ENCODE measurements at regions not wholly inside any gene's neighbourhood (a gene's known extent, or its start where the extent isn't known, plus 50 kb on each side); places are given as distances from the start of the nearest gene placed in this dataset.
"Not testable (repeated sequence)": the region's sequence is repeated elsewhere in the genome, so short reads cannot be mapped to it uniquely, and the experiment has no call there.

DNA sequence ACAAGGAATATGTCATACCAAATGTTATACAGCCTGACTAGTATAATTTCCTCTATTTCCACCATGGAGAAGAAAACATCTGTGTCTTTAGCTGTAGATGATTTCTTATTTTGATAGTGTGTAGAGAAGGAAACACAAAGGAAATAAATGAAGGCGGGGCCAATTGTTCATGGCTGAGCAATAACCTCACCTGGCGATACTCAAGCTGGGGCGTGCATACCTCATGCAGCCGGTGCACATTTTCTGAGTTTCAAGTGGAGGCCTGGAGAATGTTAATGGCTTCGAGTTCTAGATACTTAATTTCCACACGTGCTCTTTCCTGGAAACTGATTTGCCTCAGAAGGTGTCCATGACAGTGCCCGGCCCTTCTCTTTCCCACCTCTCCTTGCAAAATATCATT, 127.4 kb upstream of the TAF11L2 start:
- Histone ChIP-seq H3K9ac (ENCODE audit: low read length) (no peak overlapping the region), H3K9me3 (ENCODE audit: control insufficient read depth, low read length) (no peaks in the 10 kb centered on the region), H3K4me3 (ENCODE audit: low read length) (no peak overlapping the region), H3K36me3 (ENCODE audit: control insufficient read depth, insufficient read depth, low read length) (no peaks in the 10 kb centered on the region), H3K27me3 (ENCODE audit: control insufficient read depth, insufficient read depth, low read length) (no peaks in the 10 kb centered on the region), H3K4me1 (ENCODE audit: control insufficient read depth, insufficient read depth, low read length) (no peaks in the 10 kb centered on the region)

- no peaks in the 10 kb centered on the region for H3K4me1 ChIP-seq (ENCODE audit: control insufficient read depth, insufficient read depth, low read length)
- no peaks in the 10 kb centered on the region for H3K27me3 ChIP-seq (ENCODE audit: control insufficient read depth, insufficient read depth, low read length)
- no peaks in the 10 kb centered on the region for H3K9me3 ChIP-seq (ENCODE audit: control insufficient read depth, low read length)
- no peaks in the 10 kb centered on the region for H3K36me3 ChIP-seq (ENCODE audit: control insufficient read depth, insufficient read depth, low read length)
- no peak overlapping the region for H3K4me3 ChIP-seq (ENCODE audit: low read length)
- no peak overlapping the region for H3K9ac ChIP-seq (ENCODE audit: low read length)
Measured at GRCh38 chr5:17373406-17373805, 124.6 kb upstream of the TAF11L2 start.

GRCh38 chr5:17373814-17374556, 124.0 kb upstream of the TAF11L2 start:
- Histone ChIP-seq H3K27me3 (ENCODE audit: control insufficient read depth, insufficient read depth, low read length) (no peaks in the 10 kb centered on the region), H3K9ac (ENCODE audit: low read length) (no peak overlapping the region), H3K4me1 (ENCODE audit: control insufficient read depth, insufficient read depth, low read length) (no peaks in the 10 kb centered on the region), H3K36me3 (ENCODE audit: control insufficient read depth, insufficient read depth, low read length) (no peaks in the 10 kb centered on the region), H3K9me3 (ENCODE audit: control insufficient read depth, low read length) (no peaks in the 10 kb centered on the region), H3K4me3 (ENCODE audit: low read length) (no peak overlapping the region)

- Histone ChIP-seq H3K4me3 (ENCODE audit: low read length) (no peak overlapping the region), H3K36me3 (ENCODE audit: control insufficient read depth, insufficient read depth, low read length) (no peaks in the 10 kb centered on the region), H3K27me3 (ENCODE audit: control insufficient read depth, insufficient read depth, low read length) (no peaks in the 10 kb centered on the region), H3K4me1 (ENCODE audit: control insufficient read depth, insufficient read depth, low read length) (no peaks in the 10 kb centered on the region), H3K9me3 (ENCODE audit: control insufficient read depth, low read length) (no peaks in the 10 kb centered on the region), H3K9ac (ENCODE audit: low read length) (no peak overlapping the region)
Measured at GRCh38 chr5:17374973-17375742, 122.9 kb upstream of the TAF11L2 start.

DNA sequence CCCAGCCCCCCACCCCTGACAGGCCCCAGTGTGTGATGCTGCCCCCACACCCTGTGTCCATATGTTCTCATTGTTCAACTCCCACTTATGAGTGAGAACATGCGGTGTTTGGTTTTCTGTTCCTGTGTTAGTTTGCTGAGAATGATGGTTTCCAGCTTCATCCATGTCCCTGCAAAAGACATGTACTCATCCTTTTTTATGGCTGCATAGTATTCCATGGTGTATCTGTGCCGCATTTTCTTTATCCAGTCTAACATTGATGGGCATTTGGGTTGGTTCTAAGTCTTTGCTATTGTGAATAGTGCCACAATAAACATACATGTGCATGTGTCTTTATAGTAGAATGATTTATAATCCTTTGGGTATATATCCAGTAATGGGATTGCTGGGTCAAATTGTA, 122.1 kb upstream of the TAF11L2 start:
- H3K4me1 ChIP-seq (ENCODE audit: control insufficient read depth, insufficient read depth, low read length); H3K9ac ChIP-seq (ENCODE audit: low read length); H3K9me3 ChIP-seq (ENCODE audit: control insufficient read depth, low read length); H3K4me3 ChIP-seq (ENCODE audit: low read length); H3K27me3 ChIP-seq (ENCODE audit: control insufficient read depth, insufficient read depth, low read length); H3K36me3 ChIP-seq (ENCODE audit: control insufficient read depth, insufficient read depth, low read length): not testable (repeated sequence)

GRCh38 chr5:17378346-17378997, 119.6 kb upstream of the TAF11L2 start:
- H3K36me3 ChIP-seq (ENCODE audit: control insufficient read depth, insufficient read depth, low read length), result no peaks in the 10 kb centered on the region

GRCh38 chr5:17379100-17379951, 118.7 kb upstream of the TAF11L2 start:
- no peaks in the 10 kb centered on the region for H3K9me3 ChIP-seq (ENCODE audit: control insufficient read depth, low read length)
- no peak overlapping the region for H3K4me3 ChIP-seq (ENCODE audit: low read length)
- no peak overlapping the region for H3K9ac ChIP-seq (ENCODE audit: low read length)
- H3K27me3 ChIP-seq (ENCODE audit: control insufficient read depth, insufficient read depth, low read length), result no peaks in the 10 kb centered on the region
- H3K4me1 ChIP-seq (ENCODE audit: control insufficient read depth, insufficient read depth, low read length), result no peaks in the 10 kb centered on the region
- no peaks in the 10 kb centered on the region for H3K36me3 ChIP-seq (ENCODE audit: control insufficient read depth, insufficient read depth, low read length)

More at GRCh38 chr5:17378346-17378997, 119.6 kb upstream of the TAF11L2 start:
- Histone ChIP-seq H3K9ac (ENCODE audit: low read length) (no peak overlapping the region), H3K27me3 (ENCODE audit: control insufficient read depth, insufficient read depth, low read length) (no peaks in the 10 kb centered on the region), H3K9me3 (ENCODE audit: control insufficient read depth, low read length) (no peaks in the 10 kb centered on the region), H3K4me1 (ENCODE audit: control insufficient read depth, insufficient read depth, low read length) (no peaks in the 10 kb centered on the region), H3K4me3 (ENCODE audit: low read length) (no peak overlapping the region)

DNA sequence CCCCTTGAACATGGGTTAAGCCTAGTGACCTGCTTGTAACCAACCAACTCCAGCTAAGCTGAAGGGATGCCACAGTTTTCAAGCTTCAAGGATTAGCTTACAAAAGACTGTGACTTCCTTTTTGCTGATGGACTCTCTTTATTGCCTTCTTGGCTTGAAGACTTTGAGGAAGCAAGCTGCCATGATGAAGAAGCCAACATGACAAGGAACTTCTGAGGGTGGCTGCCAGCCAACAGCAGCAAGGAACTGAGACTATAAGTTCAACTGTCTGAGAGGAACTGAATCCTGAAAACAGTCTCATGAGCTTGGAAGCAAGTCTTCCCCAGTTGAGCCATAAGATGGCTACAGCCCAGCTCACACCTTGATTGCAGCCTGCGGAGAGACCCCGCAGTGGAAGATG, 116.1 kb upstream of the TAF11L2 start:
- no peak overlapping the region for H3K9ac ChIP-seq (ENCODE audit: low read length)
- H3K4me3 ChIP-seq (ENCODE audit: low read length), result no peak overlapping the region
- H3K9me3 ChIP-seq (ENCODE audit: control insufficient read depth, low read length), result no peaks in the 10 kb centered on the region
- H3K4me1 ChIP-seq (ENCODE audit: control insufficient read depth, insufficient read depth, low read length), result no peaks in the 10 kb centered on the region
- no peaks in the 10 kb centered on the region for H3K27me3 ChIP-seq (ENCODE audit: control insufficient read depth, insufficient read depth, low read length)
- H3K36me3 ChIP-seq (ENCODE audit: control insufficient read depth, insufficient read depth, low read length), result no peaks in the 10 kb centered on the region

GRCh38 chr5:17383526-17383925, 114.5 kb upstream of the TAF11L2 start:
- Histone ChIP-seq H3K9me3 (ENCODE audit: control insufficient read depth, low read length) (no peaks in the 10 kb centered on the region), H3K27me3 (ENCODE audit: control insufficient read depth, insufficient read depth, low read length) (no peaks in the 10 kb centered on the region), H3K4me3 (ENCODE audit: low read length) (no peak overlapping the region)

GRCh38 chr5:17384181-17384580, 113.8 kb upstream of the TAF11L2 start:
- Histone ChIP-seq H3K4me1 (ENCODE audit: control insufficient read depth, insufficient read depth, low read length) (no peaks in the 10 kb centered on the region), H3K36me3 (ENCODE audit: control insufficient read depth, insufficient read depth, low read length) (no peaks in the 10 kb centered on the region), H3K9me3 (ENCODE audit: control insufficient read depth, low read length) (no peaks in the 10 kb centered on the region), H3K4me3 (ENCODE audit: low read length) (no peak overlapping the region), H3K27me3 (ENCODE audit: control insufficient read depth, insufficient read depth, low read length) (no peaks in the 10 kb centered on the region), H3K9ac (ENCODE audit: low read length) (no peak overlapping the region)

More at GRCh38 chr5:17383526-17383925, 114.5 kb upstream of the TAF11L2 start:
- Histone ChIP-seq H3K36me3 (ENCODE audit: control insufficient read depth, insufficient read depth, low read length) (no peaks in the 10 kb centered on the region), H3K9ac (ENCODE audit: low read length) (no peak overlapping the region), H3K4me1 (ENCODE audit: control insufficient read depth, insufficient read depth, low read length) (no peaks in the 10 kb centered on the region)

- no peak overlapping the region for H3K9ac ChIP-seq (ENCODE audit: low read length)
- no peaks in the 10 kb centered on the region for H3K9me3 ChIP-seq (ENCODE audit: control insufficient read depth, low read length)
- H3K36me3 ChIP-seq (ENCODE audit: control insufficient read depth, insufficient read depth, low read length), result no peaks in the 10 kb centered on the region
- no peaks in the 10 kb centered on the region for H3K4me1 ChIP-seq (ENCODE audit: control insufficient read depth, insufficient read depth, low read length)
- no peaks in the 10 kb centered on the region for H3K27me3 ChIP-seq (ENCODE audit: control insufficient read depth, insufficient read depth, low read length)
- no peak overlapping the region for H3K4me3 ChIP-seq (ENCODE audit: low read length)
Measured at GRCh38 chr5:17388717-17389116, 109.3 kb upstream of the TAF11L2 start.

Data from mucosa of stomach (tissue), 1 donor.